Natural killer cell (primary cell): ENCODE measurements at regions not wholly inside any gene's neighbourhood (a gene's known extent, or its start where the extent isn't known, plus 50 kb on each side); places are given as distances from the start of the nearest gene placed in this dataset.

Experiments
- ATAC-seq, 3 donors: fragments of 150-1000 bp in 2 of 3; fragments of 200-7000 bp in 1 of 3; cut with Tn5 transposase; 1 replicate in 1 of 3; 2 replicates in 2 of 3; pipeline ENCODE4 v1.10.0; 2021; ENCODE audit warnings: mild to moderate bottlenecking in 2 of 3, moderate library complexity in 2 of 3
- DNase-seq, 2 donors: peaks; one replicate each; pipeline versions ENCODE4 v3.0.0 to v3.0.0-alpha.2; 2013 to 2021; ENCODE audit warnings: mixed read lengths in 1 of 2
- H3K27ac ChIP-seq: one replicate; pipeline ENCODE4 v1.5.1; 2013; ENCODE audit warnings: mild to moderate bottlenecking, low read length
- H3K27me3 ChIP-seq: one replicate; pipeline ENCODE4 v1.6.1; 2013; ENCODE audit warnings: low read length; ENCODE audit not compliant: control insufficient read depth, insufficient read depth
- H3K36me3 ChIP-seq: one replicate; pipeline ENCODE4 v1.6.1; 2013; ENCODE audit warnings: low read length; ENCODE audit not compliant: control insufficient read depth, insufficient read depth
- H3K4me1 ChIP-seq: one replicate; pipeline ENCODE4 v1.6.1; 2013; ENCODE audit warnings: low read length; ENCODE audit not compliant: control insufficient read depth, insufficient read depth
- H3K4me3 ChIP-seq: one replicate; pipeline ENCODE4 v1.5.1; 2013; ENCODE audit warnings: low read length
- H3K9me3 ChIP-seq: one replicate; pipeline ENCODE4 v1.6.1; 2013; ENCODE audit warnings: low read length; ENCODE audit not compliant: control insufficient read depth, insufficient read depth
- H3K27ac Mint-ChIP-seq, 2 donors: one replicate each; pipeline ENCODE4 v1.8.0; 2022; ENCODE audit warnings: mild to moderate bottlenecking in 2 of 2, mixed read lengths in 2 of 2, moderate library complexity in 1 of 2
- H3K27me3 Mint-ChIP-seq, 2 donors: one replicate each; pipeline ENCODE4 v1.8.0; 2022; ENCODE audit warnings: low read depth in 2 of 2, mixed read lengths in 2 of 2
- H3K36me3 Mint-ChIP-seq: one replicate; pipeline ENCODE4 v1.8.0; 2022; ENCODE audit warnings: mixed read lengths
- H3K4me1 Mint-ChIP-seq, 2 donors: one replicate each; pipeline ENCODE4 v1.8.0; 2022; ENCODE audit warnings: mixed read lengths in 2 of 2
- H3K4me3 Mint-ChIP-seq: one replicate; pipeline ENCODE4 v1.8.0; 2022; ENCODE audit warnings: mild to moderate bottlenecking, moderate library complexity, mixed read lengths
- H3K9me3 Mint-ChIP-seq, 2 donors: one replicate each; pipeline ENCODE4 v1.8.0; 2022; ENCODE audit warnings: mixed read lengths in 2 of 2
- CTCF ChIP-seq: fragments of 200-600 bp; IDR thresholded peaks from one replicate; pipeline ENCODE4 v1.8.0; 2022; ENCODE audit warnings: antibody characterized with exemption
- WGBS: methylation state at CpG from one replicate; pipeline ENCODE4 v1.1.7; 2013; ENCODE audit warnings: missing lambda C conversion rate; ENCODE audit not compliant: insufficient coverage; 5-methylcytosine and 5-hydroxymethylcytosine counted together
- intact Hi-C: fragments of 100-400 bp; cut with micrococcal nuclease; formaldehyde crosslinking; loops from one replicate; pipeline ENCODE4 v1.14.2; 2022

- H3K9me3 Mint-ChIP-seq, result peaks cover 10 to 22% of the 10 kb centered on the region in 2 donors
- H3K9me3 ChIP-seq, result peaks cover 12% of the 10 kb centered on the region
- H3K27me3 Mint-ChIP-seq, result no peaks in the 10 kb centered on the region
- H3K36me3 ChIP-seq, result no peaks in the 10 kb centered on the region
- no peak overlapping the region for H3K27ac Mint-ChIP-seq
- H3K4me3 ChIP-seq, result no peak overlapping the region
- H3K4me3 Mint-ChIP-seq, result no peak overlapping the region
- no peak for ATAC-seq
- WGBS, result 93% methylated on average over 1 of the region's 2 CpGs
- H3K4me1 ChIP-seq, result no peaks in the 10 kb centered on the region
- H3K27ac ChIP-seq, result no peak overlapping the region
- no peaks in the 10 kb centered on the region for H3K27me3 ChIP-seq
- no peak for TF ChIP-seq CTCF
- peaks cover 10% of the 10 kb centered on the region for H3K36me3 Mint-ChIP-seq
- no peak for DNase-seq
- no peaks in the 10 kb centered on the region for H3K4me1 Mint-ChIP-seq
- intact Hi-C loops, result no loop called here
Measured at GRCh38 chr13:62049992-62050391, 634.3 kb upstream of the PCDH20 start.

- Histone ChIP-seq H3K4me1 (no peaks in the 10 kb centered on the region), H3K9me3 (peaks cover 15% of the 10 kb centered on the region), H3K36me3 (no peaks in the 10 kb centered on the region), H3K27ac (no peak overlapping the region), H3K27me3 (no peaks in the 10 kb centered on the region), H3K4me3 (no peak overlapping the region)
- 89% methylated on average over 13 of the region's 13 CpGs for WGBS
- H3K4me3 Mint-ChIP-seq, result no peak overlapping the region
- H3K27ac Mint-ChIP-seq, result no peak overlapping the region
- ATAC-seq (no peak), DNase-seq (no peak)
- peaks cover 10% of the 10 kb centered on the region for H3K36me3 Mint-ChIP-seq
- H3K27me3 Mint-ChIP-seq, result no peaks in the 10 kb centered on the region
- no peaks in the 10 kb centered on the region for H3K4me1 Mint-ChIP-seq
- TF ChIP-seq CTCF, result no peak
- intact Hi-C loops, result no loop called here
- H3K9me3 Mint-ChIP-seq, result peaks cover 8 to 13% of the 10 kb centered on the region in 2 donors
Measured at GRCh38 chr13:62046512-62046911, 630.9 kb upstream of the PCDH20 start.

DNA sequence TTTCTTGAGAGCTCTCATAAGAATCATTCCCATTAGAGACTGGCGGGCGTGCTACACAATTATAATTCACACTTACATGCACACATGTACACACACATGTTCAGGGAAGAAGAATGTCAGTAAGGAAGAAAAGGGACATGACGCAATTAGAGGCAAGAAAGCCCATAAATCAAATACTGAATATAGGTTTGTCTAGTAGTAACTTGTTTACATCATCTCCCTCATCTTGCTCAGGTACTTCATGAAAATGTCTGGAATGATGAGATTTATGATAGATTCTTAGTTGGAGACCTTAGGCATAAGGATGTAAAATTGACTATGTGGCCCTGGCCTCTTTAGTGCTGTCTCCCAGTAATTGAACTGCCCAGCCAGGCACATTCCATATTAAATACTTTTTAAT is 628.0 kb upstream of the PCDH20 start:
- ATAC-seq (no peak), DNase-seq (no peak)
- H3K27me3 Mint-ChIP-seq, result no peaks in the 10 kb centered on the region
- no peak overlapping the region for H3K27ac ChIP-seq
- H3K4me3 Mint-ChIP-seq, result no peak overlapping the region
- no peak for TF ChIP-seq CTCF
- no peak overlapping the region for H3K27ac Mint-ChIP-seq
- no CpG with 5 or more reads among the region's 3 CpGs for WGBS
- H3K4me1 Mint-ChIP-seq, result no peaks in the 10 kb centered on the region
- no peaks in the 10 kb centered on the region for H3K36me3 Mint-ChIP-seq
- intact Hi-C loops, result no loop called here
- no peaks in the 10 kb centered on the region for H3K36me3 ChIP-seq
- H3K27me3 ChIP-seq, result no peaks in the 10 kb centered on the region
- peaks cover 5 to 8% of the 10 kb centered on the region in 2 donors for H3K9me3 Mint-ChIP-seq
- H3K4me3 ChIP-seq, result no peak overlapping the region
- H3K9me3 ChIP-seq, result peaks cover 15% of the 10 kb centered on the region
- H3K4me1 ChIP-seq, result no peaks in the 10 kb centered on the region

DNA sequence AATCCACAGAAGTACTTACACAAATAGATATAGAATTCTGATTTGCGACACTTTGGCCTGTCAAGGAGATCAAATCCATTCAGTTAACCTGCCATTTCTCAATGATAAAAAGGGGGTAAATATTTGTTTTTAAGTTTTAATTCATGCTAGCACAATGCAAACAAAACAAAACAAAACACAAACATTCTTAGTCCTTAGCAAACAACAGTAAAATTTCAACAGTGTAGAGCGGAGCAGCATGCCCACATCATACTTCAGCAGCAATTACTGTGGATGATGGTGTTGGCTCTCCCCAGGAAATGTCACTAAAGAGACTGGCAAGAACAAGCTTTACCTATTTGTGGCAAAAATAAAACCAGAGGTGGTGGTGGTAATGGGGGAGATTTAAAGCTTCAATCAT is 625.2 kb upstream of the PCDH20 start:
- ATAC-seq (no peak), DNase-seq (no peak)
- Histone ChIP-seq H3K4me3 (no peak overlapping the region), H3K9me3 (peaks cover 7% of the 10 kb centered on the region), H3K4me1 (no peaks in the 10 kb centered on the region), H3K27ac (no peak overlapping the region), H3K27me3 (no peaks in the 10 kb centered on the region), H3K36me3 (no peaks in the 10 kb centered on the region)
- TF ChIP-seq CTCF, result no peak
- no peak overlapping the region for H3K4me3 Mint-ChIP-seq
- WGBS, result 100% methylated on average over 1 of the region's 2 CpGs
- H3K9me3 Mint-ChIP-seq, result peaks cover 11% of the 10 kb centered on the region in 2 donors
- H3K27me3 Mint-ChIP-seq, result no peaks in the 10 kb centered on the region
- H3K27ac Mint-ChIP-seq, result no peak overlapping the region
- intact Hi-C loops, result no loop called here
- H3K4me1 Mint-ChIP-seq, result no peaks in the 10 kb centered on the region
- H3K36me3 Mint-ChIP-seq, result no peaks in the 10 kb centered on the region
